Spleen (tissue), 7 donors: ENCODE measurements at regions not wholly inside any gene's neighbourhood (a gene's known extent, or its start where the extent isn't known, plus 50 kb on each side); places are given as distances from the start of the nearest gene placed in this dataset.

ENCODE experiments used
- CTCF ChIP-seq, 11 experiments: fragments of 200-600 bp in 7 of 11; fragments of 450-650 bp in 4 of 11; sonication (generic) in 4 of 11; IDR thresholded peaks in 8 of 11; conservative IDR thresholded peaks in 3 of 11; 1 replicate in 7 of 11; 2 replicates in 4 of 11; pipeline versions ENCODE4 v1.4.0 to v1.8.0; 2016 to 2021; ENCODE audit warnings: antibody characterized with exemption in 11 of 11, inconsistent platforms in 4 of 11, mild to moderate bottlenecking in 1 of 11
- POLR2A ChIP-seq, 3 donors: fragments of 450-650 bp; IDR thresholded peaks; one replicate each; pipeline ENCODE4 v1.5.1; 2017; ENCODE audit warnings: antibody characterized with exemption in 3 of 3, mild to moderate bottlenecking in 1 of 3
- donor health status: DM: no; HTN: no; CAD: no; lungs with moderate emphysema.
- donor health status: DM: no; HTN: no; CAD: no.
- donor health status: DM: no; HTN: no; CAD: no.

GRCh38 chr15:47985568-47985967 is 135.2 kb upstream of the SLC24A5 start:
- TF ChIP-seq CTCF (IDR thresholded peaks at IDR 0.05 in 8 of 11, conservative IDR thresholded peaks at IDR 0.05 in 3 of 11): no peak
- no peak for TF ChIP-seq POLR2A (IDR thresholded peaks at IDR 0.05)
